Activated CD8-positive, alpha-beta T cell treated with anti-CD3 and anti-CD28 coated beads for 36 hours (primary cell): ENCODE measurements at regions not wholly inside any gene's neighbourhood (a gene's known extent, or its start where the extent isn't known, plus 50 kb on each side); places are given as distances from the start of the nearest gene placed in this dataset.

Experiments
- ATAC-seq: fragments of 200-7000 bp; cut with Tn5 transposase; one replicate; pipeline ENCODE4 v1.10.0; 2021; ENCODE audit warnings: mild to moderate bottlenecking, moderate library complexity
- CTCF ChIA-PET: fragments of 350-600 bp; sonication (Branson Sonifier 250); formaldehyde crosslinking; loops from one replicate; lab custom pipeline; 2021; ENCODE audit warnings: antibody characterized with exemption; lab: Charles Lee
- POLR2A ChIA-PET: fragments of 350-600 bp; sonication (Branson Sonifier 250); formaldehyde crosslinking; loops from one replicate; lab custom pipeline; 2021; ENCODE audit warnings: antibody characterized with exemption; lab: Charles Lee
- DNase-seq: peaks from one replicate; pipeline ENCODE4 v3.0.0-alpha.2; 2020
- H3K27ac Mint-ChIP-seq: one replicate; pipeline ENCODE4 v1.8.0; 2021; ENCODE audit warnings: mild to moderate bottlenecking, mixed read lengths
- H3K27me3 Mint-ChIP-seq: one replicate; pipeline ENCODE4 v1.8.0; 2021; ENCODE audit warnings: mixed read lengths
- H3K36me3 Mint-ChIP-seq: one replicate; pipeline ENCODE4 v1.8.0; 2021; ENCODE audit warnings: low read depth, mixed read lengths
- H3K4me1 Mint-ChIP-seq: one replicate; pipeline ENCODE4 v1.8.0; 2021; ENCODE audit warnings: low read depth, mixed read lengths
- H3K4me3 Mint-ChIP-seq: one replicate; pipeline ENCODE4 v1.8.0; 2021; ENCODE audit warnings: mild to moderate bottlenecking, moderate library complexity, mixed read lengths
- H3K9me3 Mint-ChIP-seq: one replicate; pipeline ENCODE4 v1.8.0; 2021; ENCODE audit warnings: mixed read lengths
- intact Hi-C: fragments of 100-400 bp; cut with micrococcal nuclease; formaldehyde crosslinking; loops from one replicate; pipeline ENCODE4 v1.10.0; 2022
- TF ChIP-seq, protein P1 (sequence below): fragments of 200-600 bp; IDR thresholded peaks from one replicate; pipeline ENCODE4 v1.8.0; 2022; ENCODE audit warnings: antibody characterized with exemption, mild to moderate bottlenecking

DNA sequence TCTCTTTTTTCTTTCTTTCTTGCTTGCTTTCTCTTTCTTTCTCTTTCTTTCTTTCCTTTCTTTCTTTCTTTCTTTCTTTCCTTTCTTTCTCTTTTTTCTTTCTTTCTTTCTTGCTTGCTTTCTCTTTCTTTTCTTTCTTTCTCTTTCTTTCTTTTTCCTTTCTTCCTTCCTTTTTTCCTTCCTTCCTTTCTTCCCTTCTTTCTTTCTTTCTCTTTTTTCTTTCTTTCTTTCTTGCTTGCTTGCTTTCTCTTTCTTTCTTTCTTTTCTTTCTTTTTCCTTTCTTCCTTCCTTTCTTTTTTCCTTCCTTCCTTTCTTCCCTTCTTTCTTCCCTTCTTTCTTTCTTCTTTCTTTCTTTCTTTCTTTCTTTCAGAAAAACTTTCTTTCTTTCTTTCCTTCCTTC is 108.1 kb upstream of the SHOX start:
- H3K4me1 Mint-ChIP-seq, result no peaks in the 10 kb centered on the region
- ATAC-seq (no peak), DNase-seq (no peak)
- H3K27ac Mint-ChIP-seq, result no peak overlapping the region
- H3K27me3 Mint-ChIP-seq, result peaks cover 3% of the 10 kb centered on the region
- intact Hi-C loops, result no loop called here
- CTCF ChIA-PET, result no interaction called here
- peaks cover 11% of the 10 kb centered on the region for H3K9me3 Mint-ChIP-seq
- POLR2A ChIA-PET, result no interaction called here
- no peak overlapping the region for H3K4me3 Mint-ChIP-seq
- H3K36me3 Mint-ChIP-seq, result no peaks in the 10 kb centered on the region
- TF ChIP-seq, protein P1, sequence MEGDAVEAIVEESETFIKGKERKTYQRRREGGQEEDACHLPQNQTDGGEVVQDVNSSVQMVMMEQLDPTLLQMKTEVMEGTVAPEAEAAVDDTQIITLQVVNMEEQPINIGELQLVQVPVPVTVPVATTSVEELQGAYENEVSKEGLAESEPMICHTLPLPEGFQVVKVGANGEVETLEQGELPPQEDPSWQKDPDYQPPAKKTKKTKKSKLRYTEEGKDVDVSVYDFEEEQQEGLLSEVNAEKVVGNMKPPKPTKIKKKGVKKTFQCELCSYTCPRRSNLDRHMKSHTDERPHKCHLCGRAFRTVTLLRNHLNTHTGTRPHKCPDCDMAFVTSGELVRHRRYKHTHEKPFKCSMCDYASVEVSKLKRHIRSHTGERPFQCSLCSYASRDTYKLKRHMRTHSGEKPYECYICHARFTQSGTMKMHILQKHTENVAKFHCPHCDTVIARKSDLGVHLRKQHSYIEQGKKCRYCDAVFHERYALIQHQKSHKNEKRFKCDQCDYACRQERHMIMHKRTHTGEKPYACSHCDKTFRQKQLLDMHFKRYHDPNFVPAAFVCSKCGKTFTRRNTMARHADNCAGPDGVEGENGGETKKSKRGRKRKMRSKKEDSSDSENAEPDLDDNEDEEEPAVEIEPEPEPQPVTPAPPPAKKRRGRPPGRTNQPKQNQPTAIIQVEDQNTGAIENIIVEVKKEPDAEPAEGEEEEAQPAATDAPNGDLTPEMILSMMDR, result peak; percentile 40

DNA sequence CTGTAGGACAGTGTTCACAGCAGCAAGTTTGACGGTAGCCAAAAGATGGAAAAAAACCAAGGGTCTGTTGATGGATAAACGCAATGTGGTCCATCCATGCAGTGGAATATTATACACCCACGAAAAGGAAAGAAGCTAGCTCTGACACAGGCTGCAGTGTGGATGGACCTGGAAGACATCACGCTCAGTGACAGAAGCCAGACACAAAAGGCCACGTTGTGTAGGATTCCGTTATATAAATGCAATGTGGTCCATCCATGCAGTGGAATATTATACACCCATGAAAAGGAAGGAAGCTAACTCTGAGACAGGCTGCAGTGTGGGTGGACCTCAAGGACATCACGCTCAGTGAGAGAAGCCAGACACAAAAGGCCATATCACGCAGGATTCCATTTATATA is 105.5 kb upstream of the SHOX start:
- H3K4me3 Mint-ChIP-seq, result no peak overlapping the region
- intact Hi-C loops, result no loop called here
- H3K36me3 Mint-ChIP-seq, result no peaks in the 10 kb centered on the region
- no peaks in the 10 kb centered on the region for H3K27me3 Mint-ChIP-seq
- ChIA-PET POLR2A (no interaction called here), CTCF (no interaction called here)
- H3K9me3 Mint-ChIP-seq, result peaks cover 11% of the 10 kb centered on the region
- ATAC-seq (no peak), DNase-seq (no peak)
- TF ChIP-seq, protein P1, result no peak
- no peak overlapping the region for H3K27ac Mint-ChIP-seq
- H3K4me1 Mint-ChIP-seq, result no peaks in the 10 kb centered on the region

DNA sequence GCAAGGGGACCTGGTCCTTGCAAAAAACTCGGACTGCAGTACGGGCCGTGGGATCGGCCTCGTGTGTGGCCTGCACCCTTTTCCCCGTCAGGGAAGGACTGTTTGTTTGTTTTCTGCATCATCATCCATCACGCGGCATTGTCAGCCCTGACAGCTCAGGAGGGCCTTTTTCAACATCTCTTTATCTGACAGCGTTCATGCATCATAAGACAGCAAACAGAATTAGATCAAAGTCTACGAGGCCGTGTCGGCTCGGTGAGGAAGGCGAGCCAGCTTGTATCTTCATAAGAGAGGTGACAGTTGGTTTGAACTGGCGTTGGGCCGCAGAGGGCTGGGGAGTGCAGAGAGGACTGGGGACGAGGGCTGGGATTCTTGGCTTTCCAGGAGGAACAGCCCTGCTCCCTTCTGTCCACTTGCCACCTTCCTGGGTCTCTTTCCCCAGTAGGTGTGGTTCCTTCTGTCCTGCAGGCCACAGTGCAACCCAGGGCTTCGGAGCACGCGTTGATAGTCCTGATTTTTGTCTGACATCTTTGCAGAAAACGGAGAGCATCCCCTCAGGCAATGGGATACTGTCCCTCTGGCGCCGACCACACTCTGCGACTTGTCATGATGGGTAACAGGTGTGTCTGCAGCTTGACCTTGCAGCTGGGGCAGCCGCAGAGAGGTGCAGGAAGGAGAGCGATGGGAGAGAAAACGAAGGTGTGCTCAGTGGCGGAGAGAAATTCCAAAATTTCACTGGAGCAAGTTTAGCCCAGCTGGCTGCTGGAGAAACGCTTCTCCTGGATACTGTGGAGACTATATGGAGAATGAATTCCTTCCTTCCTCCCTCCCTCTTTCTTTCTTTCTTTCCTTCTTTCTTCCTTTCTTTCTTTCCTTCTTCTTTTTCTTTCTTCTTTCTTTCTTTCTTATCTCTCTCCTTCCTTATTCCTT is 104.0 kb upstream of the SHOX start:
- no peak overlapping the region for H3K4me3 Mint-ChIP-seq
- H3K36me3 Mint-ChIP-seq, result no peaks in the 10 kb centered on the region
- no peak overlapping the region for H3K27ac Mint-ChIP-seq
- DNase-seq, result peak; percentile 12
- intact Hi-C loops, result no loop called here
- POLR2A ChIA-PET, result no interaction called here
- no peaks in the 10 kb centered on the region for H3K27me3 Mint-ChIP-seq
- peaks cover 14% of the 10 kb centered on the region for H3K9me3 Mint-ChIP-seq
- no peak for ATAC-seq
- TF ChIP-seq, protein P1, result no peak
- no peaks in the 10 kb centered on the region for H3K4me1 Mint-ChIP-seq
- CTCF ChIA-PET, result no interaction called here

DNA sequence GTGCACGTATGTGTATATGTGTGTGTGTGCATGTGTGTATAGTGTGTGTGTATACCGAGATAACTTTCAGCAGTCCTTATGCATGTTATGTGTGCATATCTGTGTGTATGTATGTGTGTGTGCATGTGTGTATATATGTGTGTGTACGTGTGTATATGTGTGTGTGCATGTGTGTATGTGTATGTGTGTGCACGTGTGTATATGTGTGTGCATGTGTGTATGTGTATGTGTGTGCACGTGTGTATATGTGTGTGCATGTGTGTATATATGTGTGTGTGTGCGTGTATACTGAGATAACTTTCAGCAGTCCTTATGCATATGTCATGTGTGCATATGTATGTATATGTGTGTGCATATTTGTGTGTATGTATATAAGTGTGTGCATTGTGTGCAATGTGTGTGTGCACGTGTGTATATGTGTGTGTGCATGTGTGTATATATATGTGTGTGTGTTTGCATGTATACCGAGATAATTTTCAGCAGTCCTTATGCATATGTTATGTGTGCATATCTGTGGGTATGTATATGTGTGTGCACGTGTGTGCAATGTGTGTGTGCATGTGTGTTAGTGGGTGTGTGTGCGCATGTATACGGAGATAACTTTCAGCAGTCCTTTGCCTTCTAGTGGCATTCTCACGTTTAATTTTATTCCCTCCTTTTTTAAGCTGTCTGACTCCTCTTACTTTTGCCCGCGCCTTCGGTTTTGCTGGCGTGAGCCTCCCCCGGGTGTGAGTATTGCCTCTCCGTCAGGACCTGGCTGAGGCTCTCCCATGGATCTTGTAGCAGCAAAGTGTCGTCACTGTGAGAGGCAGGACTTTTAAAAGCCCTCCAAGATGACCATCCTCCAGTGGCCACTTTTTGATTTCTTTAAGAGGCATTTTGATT is 99.6 kb upstream of the SHOX start:
- ChIA-PET POLR2A (no interaction called here), CTCF (no interaction called here)
- Mint-ChIP-seq H3K27me3 (no peaks in the 10 kb centered on the region), H3K4me1 (no peaks in the 10 kb centered on the region), H3K36me3 (no peaks in the 10 kb centered on the region), H3K27ac (no peak overlapping the region), H3K9me3 (peaks cover 10% of the 10 kb centered on the region), H3K4me3 (no peak overlapping the region)
- ATAC-seq (no peak), DNase-seq (no peak)
- intact Hi-C loops, result no loop called here
- TF ChIP-seq, protein P1, result no peak

DNA sequence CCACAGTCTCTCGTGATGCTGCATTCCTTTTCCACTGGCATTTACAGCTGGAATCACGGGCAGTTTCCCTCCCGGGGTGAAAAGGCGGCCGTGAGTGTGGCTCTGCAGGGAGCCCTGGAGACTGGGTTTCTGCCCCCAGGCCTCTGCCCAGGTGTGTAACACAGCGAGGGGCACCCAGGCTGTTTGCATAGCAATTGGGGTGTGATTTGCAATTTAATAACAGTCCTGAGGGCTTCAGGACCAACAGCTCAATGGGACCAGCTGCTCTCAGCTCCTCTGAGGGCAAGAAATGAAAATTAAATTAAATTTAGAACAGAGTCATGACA is 99.0 kb upstream of the SHOX start:
- Mint-ChIP-seq H3K36me3 (no peaks in the 10 kb centered on the region), H3K4me1 (no peaks in the 10 kb centered on the region), H3K9me3 (peaks cover 7% of the 10 kb centered on the region), H3K27me3 (no peaks in the 10 kb centered on the region), H3K27ac (no peak overlapping the region), H3K4me3 (no peak overlapping the region)
- ATAC-seq (no peak), DNase-seq (no peak)
- intact Hi-C loops, result no loop called here
- CTCF ChIA-PET, result no interaction called here
- TF ChIP-seq, protein P1, result no peak
- POLR2A ChIA-PET, result no interaction called here
